Neural cell (in vitro differentiated cells): ENCODE measurements at regions not wholly inside any gene's neighbourhood (a gene's known extent, or its start where the extent isn't known, plus 50 kb on each side); places are given as distances from the start of the nearest gene placed in this dataset.

Experiments
- H2AFZ ChIP-seq: fragments of 200-600, 300-800 bp; sonication (generic), shearing (Covaris generic); 2 replicates; pipeline ENCODE4 v1.6.0; 2014; ENCODE audit warnings: low read depth, mild to moderate bottlenecking, antibody characterized with exemption, low read length, moderate library complexity
- H3F3A ChIP-seq: fragments of 200-600 bp; shearing (Covaris generic); 2 replicates; pipeline ENCODE4 v1.6.1; 2016; ENCODE audit warnings: mild to moderate bottlenecking, moderate library complexity, mixed read lengths, antibody characterized with exemption, low read length; ENCODE audit not compliant: insufficient read depth, poor library complexity, severe bottlenecking
- H3K27ac ChIP-seq: fragments of 200-600, 300-800 bp; sonication (generic), shearing (Covaris generic); 2 replicates; pipeline ENCODE4 v1.5.1; 2014; ENCODE audit warnings: mild to moderate bottlenecking, low read length, moderate library complexity
- H3K27me3 ChIP-seq: fragments of 300-800, 200-600 bp; sonication (generic), shearing (Covaris generic); 2 replicates; pipeline ENCODE4 v1.6.0; 2014; ENCODE audit warnings: mild to moderate bottlenecking, low read depth, low read length, moderate library complexity; ENCODE audit not compliant: insufficient read depth
- H3K36me3 ChIP-seq: fragments of 300-800, 200-600 bp; sonication (generic), shearing (Covaris generic); 2 replicates; pipeline ENCODE4 v1.5.1; 2014; ENCODE audit warnings: mild to moderate bottlenecking, antibody characterized with exemption, low read length, moderate library complexity; ENCODE audit not compliant: insufficient read depth
- H3K4me2 ChIP-seq: fragments of 300-800, 200-600 bp; sonication (generic), shearing (Covaris generic); 2 replicates; pipeline ENCODE4 v1.6.0; 2014; ENCODE audit warnings: mild to moderate bottlenecking, low read length
- H3K4me3 ChIP-seq: fragments of 300-800, 200-600 bp; sonication (generic), shearing (Covaris generic); 2 replicates; pipeline ENCODE4 v1.5.1; 2014; ENCODE audit warnings: mild to moderate bottlenecking, low read length, moderate library complexity
- H3K79me2 ChIP-seq: fragments of 200-600 bp; shearing (Covaris generic); replicated peaks from 2 replicates; pipeline ENCODE4 v1.6.0; 2014; ENCODE audit warnings: mild to moderate bottlenecking, low read length, moderate library complexity; ENCODE audit not compliant: insufficient read depth
- H3K9ac ChIP-seq: fragments of 300-800, 200-600 bp; sonication (generic), shearing (Covaris generic); 2 replicates; pipeline ENCODE4 v1.6.1; 2016; ENCODE audit warnings: mild to moderate bottlenecking, low read length, mixed read lengths
- H3K9me2 ChIP-seq: fragments of 200-600 bp; shearing (Covaris generic); 2 replicates; pipeline ENCODE4 v1.6.1; 2016; ENCODE audit warnings: mild to moderate bottlenecking, low read length, mixed read lengths; ENCODE audit not compliant: insufficient read depth
- H3K9me3 ChIP-seq: fragments of 200-600, 300-800 bp; sonication (generic), shearing (Covaris generic); 2 replicates; pipeline ENCODE4 v1.6.1; 2016; ENCODE audit warnings: mild to moderate bottlenecking, mixed run types, low read length, moderate library complexity, mixed read lengths
- H4K20me1 ChIP-seq: fragments of 200-600 bp; shearing (Covaris generic); 2 replicates; pipeline ENCODE4 v1.6.1; 2016; ENCODE audit warnings: mild to moderate bottlenecking, mixed run types; ENCODE audit not compliant: insufficient read depth
- EP300 ChIP-seq: fragments of 450-650 bp; conservative IDR thresholded peaks from 2 replicates; pipeline ENCODE4 v1.6.1; 2014; ENCODE audit warnings: antibody characterized with exemption, mild to moderate bottlenecking, moderate library complexity; ENCODE audit not compliant: poor library complexity, severe bottlenecking
- EZH2 ChIP-seq: fragments of 200-600, 300-800 bp; shearing (Covaris generic), sonication (generic); IDR thresholded peaks from 2 replicates; pipeline ENCODE4 v1.6.1; 2014; ENCODE audit warnings: antibody characterized with exemption, low read length, borderline replicate concordance, mild to moderate bottlenecking; ENCODE audit not compliant: insufficient read depth, poor library complexity, severe bottlenecking
- MXI1 ChIP-seq: fragments of 450-650 bp; conservative IDR thresholded peaks from 2 replicates; pipeline ENCODE4 v1.6.1; 2014; ENCODE audit warnings: antibody characterized with exemption, mild to moderate bottlenecking; ENCODE audit not compliant: poor library complexity, severe bottlenecking
- POLR2AphosphoS5 ChIP-seq: IDR thresholded peaks from 2 replicates; pipeline ENCODE4 v1.6.1; 2012
- RAD21 ChIP-seq: fragments of 450-650 bp; conservative IDR thresholded peaks from 2 replicates; pipeline ENCODE4 v1.6.1; 2014; ENCODE audit warnings: antibody characterized with exemption, mild to moderate bottlenecking, moderate library complexity
- SMC3 ChIP-seq: fragments of 450-650 bp; conservative IDR thresholded peaks from 2 replicates; pipeline ENCODE4 v1.6.1; 2014; ENCODE audit warnings: antibody characterized with exemption, mild to moderate bottlenecking, moderate library complexity; ENCODE audit not compliant: poor library complexity
- TAF1 ChIP-seq: IDR thresholded peaks from 2 replicates; pipeline ENCODE4 v1.6.1; 2012; ENCODE audit warnings: low read depth
- TF ChIP-seq, protein P1 (sequence below): IDR thresholded peaks from 2 replicates; pipeline ENCODE4 v1.6.1; 2012; ENCODE audit warnings: borderline replicate concordance
- TF ChIP-seq, protein P2 (sequence below): fragments of 450-650 bp; IDR thresholded peaks from 2 replicates; pipeline ENCODE4 v1.5.1; 2014; ENCODE audit warnings: antibody characterized with exemption, mild to moderate bottlenecking, moderate library complexity; ENCODE audit not compliant: poor library complexity, severe bottlenecking

DNA sequence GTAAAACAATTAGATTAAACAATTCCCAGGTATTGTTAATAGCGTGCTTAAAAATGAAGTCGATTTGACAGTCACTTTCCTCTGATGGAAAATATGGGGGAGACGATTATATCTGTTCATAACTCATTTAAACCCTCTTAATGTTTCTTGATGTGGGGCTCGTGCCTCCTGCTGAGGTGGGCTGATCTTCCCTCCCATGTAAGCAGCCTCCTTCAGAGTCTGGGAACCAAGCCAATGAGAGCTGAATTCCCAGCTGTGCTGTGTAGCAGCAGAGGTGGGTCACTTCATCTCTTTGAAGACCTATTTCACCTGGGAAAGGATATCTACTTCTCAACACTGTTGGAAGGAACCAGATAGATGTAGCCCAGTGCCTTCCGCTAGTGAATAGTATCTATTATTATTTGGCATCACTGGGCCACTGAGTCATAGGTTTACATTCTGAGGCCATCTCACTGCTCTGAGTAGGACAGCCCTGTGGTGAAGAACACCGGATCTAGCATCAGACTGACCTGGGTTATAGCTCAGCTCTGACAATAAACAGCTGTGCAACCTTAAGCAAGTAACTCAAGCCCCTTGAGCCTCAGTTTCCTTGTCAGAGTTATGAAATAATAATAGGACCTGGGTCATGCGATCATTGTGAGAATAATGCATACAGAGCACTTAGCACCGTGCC, 85.3 kb upstream of the C16orf82 start:
- Histone ChIP-seq H3K9ac (no peak overlapping the region), H4K20me1 (no peaks in the 10 kb centered on the region), H2AFZ (no peak overlapping the region), H3K27ac (no peak overlapping the region), H3K36me3 (no peaks in the 10 kb centered on the region), H3K9me3 (no peaks in the 10 kb centered on the region), H3K4me3 (no peak overlapping the region), H3K79me2 (no peaks in the 10 kb centered on the region), H3K4me2 (no peak overlapping the region), H3K27me3 (no peaks in the 10 kb centered on the region), H3K9me2 (no peaks in the 10 kb centered on the region), H3F3A (no peaks in the 10 kb centered on the region)
- TF ChIP-seq RAD21 = no peak
- TF ChIP-seq TAF1 = no peak

DNA sequence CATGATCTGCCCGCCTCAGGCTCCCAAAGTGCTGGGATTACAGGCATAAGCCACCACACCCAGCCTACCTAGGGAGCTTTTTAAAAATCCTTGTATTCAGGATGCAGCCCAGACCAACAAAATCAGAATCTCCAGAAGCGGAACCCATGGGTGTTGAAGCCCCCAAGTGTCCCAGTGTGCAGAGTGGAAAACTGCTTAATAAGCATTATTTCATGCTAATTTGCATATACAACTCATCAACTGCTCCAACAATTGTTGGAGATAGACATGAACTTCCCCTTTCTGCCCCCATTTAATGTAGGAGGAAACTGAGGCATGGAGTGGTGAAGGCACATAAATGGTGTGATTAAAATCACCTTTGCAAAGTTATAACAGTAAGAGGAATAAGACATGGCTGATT, 84.3 kb upstream of the C16orf82 start:
- Histone ChIP-seq H3K27me3 (no peaks in the 10 kb centered on the region), H3K27ac (no peak overlapping the region), H2AFZ (no peak overlapping the region), H3F3A (no peaks in the 10 kb centered on the region), H3K36me3 (no peaks in the 10 kb centered on the region), H3K79me2 (no peaks in the 10 kb centered on the region), H3K9ac (no peak overlapping the region), H3K9me2 (no peaks in the 10 kb centered on the region), H3K9me3 (no peaks in the 10 kb centered on the region), H3K4me3 (no peak overlapping the region), H3K4me2 (no peak overlapping the region), H4K20me1 (no peaks in the 10 kb centered on the region)
- TF ChIP-seq RAD21 (no peak), TAF1 (no peak), EP300 (no peak), EZH2 (no peak), POLR2AphosphoS5 (no peak), MXI1 (no peak), SMC3 (no peak)
- TF ChIP-seq, protein P1, sequence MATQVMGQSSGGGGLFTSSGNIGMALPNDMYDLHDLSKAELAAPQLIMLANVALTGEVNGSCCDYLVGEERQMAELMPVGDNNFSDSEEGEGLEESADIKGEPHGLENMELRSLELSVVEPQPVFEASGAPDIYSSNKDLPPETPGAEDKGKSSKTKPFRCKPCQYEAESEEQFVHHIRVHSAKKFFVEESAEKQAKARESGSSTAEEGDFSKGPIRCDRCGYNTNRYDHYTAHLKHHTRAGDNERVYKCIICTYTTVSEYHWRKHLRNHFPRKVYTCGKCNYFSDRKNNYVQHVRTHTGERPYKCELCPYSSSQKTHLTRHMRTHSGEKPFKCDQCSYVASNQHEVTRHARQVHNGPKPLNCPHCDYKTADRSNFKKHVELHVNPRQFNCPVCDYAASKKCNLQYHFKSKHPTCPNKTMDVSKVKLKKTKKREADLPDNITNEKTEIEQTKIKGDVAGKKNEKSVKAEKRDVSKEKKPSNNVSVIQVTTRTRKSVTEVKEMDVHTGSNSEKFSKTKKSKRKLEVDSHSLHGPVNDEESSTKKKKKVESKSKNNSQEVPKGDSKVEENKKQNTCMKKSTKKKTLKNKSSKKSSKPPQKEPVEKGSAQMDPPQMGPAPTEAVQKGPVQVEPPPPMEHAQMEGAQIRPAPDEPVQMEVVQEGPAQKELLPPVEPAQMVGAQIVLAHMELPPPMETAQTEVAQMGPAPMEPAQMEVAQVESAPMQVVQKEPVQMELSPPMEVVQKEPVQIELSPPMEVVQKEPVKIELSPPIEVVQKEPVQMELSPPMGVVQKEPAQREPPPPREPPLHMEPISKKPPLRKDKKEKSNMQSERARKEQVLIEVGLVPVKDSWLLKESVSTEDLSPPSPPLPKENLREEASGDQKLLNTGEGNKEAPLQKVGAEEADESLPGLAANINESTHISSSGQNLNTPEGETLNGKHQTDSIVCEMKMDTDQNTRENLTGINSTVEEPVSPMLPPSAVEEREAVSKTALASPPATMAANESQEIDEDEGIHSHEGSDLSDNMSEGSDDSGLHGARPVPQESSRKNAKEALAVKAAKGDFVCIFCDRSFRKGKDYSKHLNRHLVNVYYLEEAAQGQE = no peak
- TF ChIP-seq, protein P2, sequence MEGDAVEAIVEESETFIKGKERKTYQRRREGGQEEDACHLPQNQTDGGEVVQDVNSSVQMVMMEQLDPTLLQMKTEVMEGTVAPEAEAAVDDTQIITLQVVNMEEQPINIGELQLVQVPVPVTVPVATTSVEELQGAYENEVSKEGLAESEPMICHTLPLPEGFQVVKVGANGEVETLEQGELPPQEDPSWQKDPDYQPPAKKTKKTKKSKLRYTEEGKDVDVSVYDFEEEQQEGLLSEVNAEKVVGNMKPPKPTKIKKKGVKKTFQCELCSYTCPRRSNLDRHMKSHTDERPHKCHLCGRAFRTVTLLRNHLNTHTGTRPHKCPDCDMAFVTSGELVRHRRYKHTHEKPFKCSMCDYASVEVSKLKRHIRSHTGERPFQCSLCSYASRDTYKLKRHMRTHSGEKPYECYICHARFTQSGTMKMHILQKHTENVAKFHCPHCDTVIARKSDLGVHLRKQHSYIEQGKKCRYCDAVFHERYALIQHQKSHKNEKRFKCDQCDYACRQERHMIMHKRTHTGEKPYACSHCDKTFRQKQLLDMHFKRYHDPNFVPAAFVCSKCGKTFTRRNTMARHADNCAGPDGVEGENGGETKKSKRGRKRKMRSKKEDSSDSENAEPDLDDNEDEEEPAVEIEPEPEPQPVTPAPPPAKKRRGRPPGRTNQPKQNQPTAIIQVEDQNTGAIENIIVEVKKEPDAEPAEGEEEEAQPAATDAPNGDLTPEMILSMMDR = no peak

DNA sequence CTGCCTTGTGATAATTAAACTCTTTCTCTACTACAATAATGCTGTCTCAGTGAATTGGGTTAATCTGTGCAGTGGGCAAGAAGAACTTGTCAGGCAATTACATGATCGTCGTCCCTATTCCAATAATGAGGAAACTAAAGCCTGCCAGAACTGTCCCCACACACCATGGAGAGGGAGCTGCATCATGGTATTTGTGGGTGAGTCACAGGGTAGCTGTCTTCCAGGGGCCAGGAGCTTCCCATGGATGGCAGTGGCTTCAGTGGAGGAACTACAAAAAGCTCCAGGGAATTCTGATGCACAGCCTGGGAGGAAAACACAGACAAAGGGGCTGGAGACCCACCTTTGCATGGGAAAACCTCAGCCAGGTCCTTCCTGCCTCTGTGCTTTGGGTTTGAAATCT, 83.3 kb upstream of the C16orf82 start:
- Histone ChIP-seq H3F3A (no peaks in the 10 kb centered on the region), H2AFZ (no peak overlapping the region), H3K9me3 (no peaks in the 10 kb centered on the region), H4K20me1 (no peaks in the 10 kb centered on the region), H3K9ac (no peak overlapping the region), H3K4me2 (no peak overlapping the region), H3K4me3 (no peak overlapping the region), H3K79me2 (no peaks in the 10 kb centered on the region), H3K36me3 (no peaks in the 10 kb centered on the region), H3K27me3 (no peaks in the 10 kb centered on the region), H3K9me2 (no peaks in the 10 kb centered on the region), H3K27ac (no peak overlapping the region)
- TF ChIP-seq POLR2AphosphoS5 (no peak), RAD21 (no peak), EP300 (no peak), MXI1 (no peak), EZH2 (no peak), SMC3 (no peak), TAF1 (no peak)
- TF ChIP-seq, protein P1 = no peak
- TF ChIP-seq, protein P2 = no peak
